ENCODE measurements at regions not wholly inside any gene's neighbourhood (a gene's known extent, or its start where the extent isn't known, plus 50 kb on each side); places are given as distances from the start of the nearest gene placed in this dataset.

DNA sequence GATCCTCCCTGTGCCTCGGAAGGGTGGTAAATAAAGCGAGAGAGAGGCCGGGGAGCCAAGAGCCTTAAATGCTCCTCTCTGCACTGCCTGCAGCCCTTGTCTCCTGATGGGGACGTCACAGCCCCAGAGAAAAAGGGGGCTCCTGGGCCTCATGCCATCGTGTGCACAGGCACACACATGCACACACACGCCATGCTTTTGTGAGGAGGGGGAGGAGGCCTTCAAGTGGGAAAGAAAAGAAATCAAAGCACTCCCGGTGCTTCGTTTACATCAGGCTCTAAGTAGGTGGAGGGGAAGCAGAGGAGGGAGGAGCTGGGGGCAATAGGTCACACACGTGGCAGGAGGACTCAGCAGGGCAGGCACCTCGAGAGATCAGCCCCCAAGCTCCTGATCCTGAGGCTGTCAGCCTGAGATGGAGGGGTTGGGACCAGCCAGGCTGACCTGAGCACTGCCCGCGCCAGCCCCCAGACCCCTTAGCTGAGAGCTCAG, 68.2 kb upstream of the NECTIN1 start:
- Histone ChIP-seq H3K27ac (no peak overlapping the region), H3K9me3 (no peaks in the 10 kb centered on the region), H3K27me3 (peaks cover 0 to 18% (median 0%) of the 10 kb centered on the region in 7 donors), H3K4me1 (no peaks in the 10 kb centered on the region), H3K4me3 (no peak overlapping the region), H3K36me3 (no peaks in the 10 kb centered on the region)
- TF ChIP-seq, protein P1, sequence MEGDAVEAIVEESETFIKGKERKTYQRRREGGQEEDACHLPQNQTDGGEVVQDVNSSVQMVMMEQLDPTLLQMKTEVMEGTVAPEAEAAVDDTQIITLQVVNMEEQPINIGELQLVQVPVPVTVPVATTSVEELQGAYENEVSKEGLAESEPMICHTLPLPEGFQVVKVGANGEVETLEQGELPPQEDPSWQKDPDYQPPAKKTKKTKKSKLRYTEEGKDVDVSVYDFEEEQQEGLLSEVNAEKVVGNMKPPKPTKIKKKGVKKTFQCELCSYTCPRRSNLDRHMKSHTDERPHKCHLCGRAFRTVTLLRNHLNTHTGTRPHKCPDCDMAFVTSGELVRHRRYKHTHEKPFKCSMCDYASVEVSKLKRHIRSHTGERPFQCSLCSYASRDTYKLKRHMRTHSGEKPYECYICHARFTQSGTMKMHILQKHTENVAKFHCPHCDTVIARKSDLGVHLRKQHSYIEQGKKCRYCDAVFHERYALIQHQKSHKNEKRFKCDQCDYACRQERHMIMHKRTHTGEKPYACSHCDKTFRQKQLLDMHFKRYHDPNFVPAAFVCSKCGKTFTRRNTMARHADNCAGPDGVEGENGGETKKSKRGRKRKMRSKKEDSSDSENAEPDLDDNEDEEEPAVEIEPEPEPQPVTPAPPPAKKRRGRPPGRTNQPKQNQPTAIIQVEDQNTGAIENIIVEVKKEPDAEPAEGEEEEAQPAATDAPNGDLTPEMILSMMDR (IDR thresholded peaks at IDR 0.05): no peak
- 48 to 52% methylated on average over 12 of the region's 12 CpGs for WGBS, 2 donors
- no peak for ATAC-seq
- DNase-seq: no peak
- intact Hi-C loops (cut with DNase I): no loop called here

DNA sequence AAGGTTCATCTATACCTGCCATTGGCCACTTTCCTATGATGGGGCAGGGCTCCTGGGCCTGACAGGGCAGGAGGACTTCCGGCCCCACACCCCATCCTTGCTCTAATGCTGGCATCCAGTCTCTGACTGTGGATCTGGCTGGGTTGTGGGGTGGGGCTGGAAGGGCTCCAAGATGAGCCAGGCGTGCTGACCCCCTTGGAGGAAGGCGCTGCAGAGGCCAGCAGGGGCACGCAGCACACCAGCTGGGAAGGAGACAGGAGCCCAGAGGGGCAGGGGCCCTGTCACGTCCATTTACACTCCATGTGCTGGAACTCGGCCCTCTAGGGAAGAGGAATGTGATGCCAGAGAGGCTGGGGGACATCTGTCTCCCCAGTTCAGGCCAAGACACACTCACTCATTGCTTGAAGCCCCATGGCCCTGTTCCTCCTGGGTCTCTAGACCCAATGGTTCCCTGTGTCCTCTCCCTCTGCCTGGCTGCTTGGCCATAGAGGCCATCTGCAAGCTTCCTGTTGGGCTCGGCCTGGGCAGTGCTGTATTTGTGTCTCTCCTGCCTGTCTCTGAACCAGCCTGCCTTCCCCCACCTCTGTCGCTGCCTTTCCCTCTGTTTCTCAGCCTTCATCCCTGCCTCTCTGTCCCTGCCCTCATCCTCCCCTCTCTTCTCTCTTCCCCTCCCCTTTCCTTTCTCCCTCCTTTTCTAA, 67.5 kb upstream of the NECTIN1 start:
- H3K27me3 ChIP-seq: peaks cover 0 to 22% (median 0%) of the 10 kb centered on the region in 7 donors
- TF ChIP-seq, protein P1 (IDR thresholded peaks at IDR 0.05): no peak
- no peak for DNase-seq
- ATAC-seq: peak in 1 of 8 donors; percentile 25
- H3K9me3 ChIP-seq: no peaks in the 10 kb centered on the region
- no peak overlapping the region for H3K27ac ChIP-seq
- intact Hi-C loops (cut with DNase I): no loop called here
- no peak overlapping the region for H3K4me3 ChIP-seq
- WGBS, 2 donors: 76 to 79% methylated on average over 8 of the region's 8 CpGs
- no peaks in the 10 kb centered on the region for H3K36me3 ChIP-seq
- H3K4me1 ChIP-seq: no peaks in the 10 kb centered on the region

DNA sequence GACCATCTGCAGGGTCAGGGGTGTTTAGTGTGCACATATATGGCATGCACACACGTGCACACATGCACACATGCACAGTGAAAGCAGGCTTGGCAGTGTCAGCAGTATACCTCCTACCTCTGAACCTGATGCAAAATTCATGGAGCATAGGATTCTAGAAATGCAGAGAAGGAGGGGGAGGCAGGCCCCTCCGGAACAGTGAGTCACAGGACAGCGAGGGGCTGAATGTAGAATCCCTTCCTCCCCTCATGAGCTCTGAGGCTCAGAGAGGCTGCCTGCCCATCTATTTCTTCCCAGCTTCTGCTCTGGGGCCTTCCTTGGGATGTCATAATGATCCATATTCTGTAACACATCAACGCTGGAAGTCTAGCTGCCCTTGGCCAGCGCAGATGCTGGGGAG, 66.7 kb upstream of the NECTIN1 start:
- H3K4me3 ChIP-seq: no peak overlapping the region
- no peak for ATAC-seq
- H3K36me3 ChIP-seq: no peaks in the 10 kb centered on the region
- TF ChIP-seq, protein P1 (IDR thresholded peaks at IDR 0.05): no peak
- no peak overlapping the region for H3K27ac ChIP-seq
- WGBS, 2 donors: 87 to 92% methylated on average over 5 of the region's 5 CpGs
- H3K4me1 ChIP-seq: no peaks in the 10 kb centered on the region
- peaks cover 0 to 26% (median 0%) of the 10 kb centered on the region in 7 donors for H3K27me3 ChIP-seq
- H3K9me3 ChIP-seq: no peaks in the 10 kb centered on the region
- intact Hi-C loops (cut with DNase I): no loop called here
- no peak for DNase-seq

DNA sequence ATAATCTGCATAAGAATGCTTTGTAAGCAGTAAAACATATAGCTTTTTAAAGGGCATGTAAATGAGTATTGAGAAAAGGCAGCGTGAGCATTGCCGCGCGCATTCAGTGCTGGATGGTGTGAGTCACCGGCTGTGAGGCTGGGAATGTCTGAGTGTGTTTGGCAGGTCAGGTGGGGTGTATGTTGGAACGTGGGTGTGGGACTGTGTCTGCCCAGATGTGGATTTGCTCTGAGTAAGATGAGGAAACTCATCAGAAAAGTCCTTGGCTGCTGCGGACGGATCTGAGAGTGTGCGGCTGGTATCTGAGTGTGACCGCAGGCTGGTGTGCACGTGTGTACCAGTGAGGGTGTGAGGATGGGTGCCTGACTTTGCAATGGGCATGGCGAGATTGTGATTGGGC, 66.2 kb upstream of the NECTIN1 start:
- DNase-seq (no peak), ATAC-seq (no peak)
- Histone ChIP-seq H3K4me1 (no peaks in the 10 kb centered on the region), H3K9me3 (no peaks in the 10 kb centered on the region), H3K27ac (no peak overlapping the region), H3K36me3 (no peaks in the 10 kb centered on the region), H3K27me3 (peaks cover 0 to 26% (median 0%) of the 10 kb centered on the region in 7 donors), H3K4me3 (no peak overlapping the region)
- WGBS, 2 donors: 82 to 84% methylated on average over 12 of the region's 12 CpGs
- intact Hi-C loops (cut with DNase I): no loop called here
- TF ChIP-seq, protein P1 (IDR thresholded peaks at IDR 0.05): no peak

All from heart right ventricle (tissue), 16 donors.